ENCODE measurements at regions not wholly inside any gene's neighbourhood (a gene's known extent, or its start where the extent isn't known, plus 50 kb on each side); places are given as distances from the start of the nearest gene placed in this dataset.

DNA sequence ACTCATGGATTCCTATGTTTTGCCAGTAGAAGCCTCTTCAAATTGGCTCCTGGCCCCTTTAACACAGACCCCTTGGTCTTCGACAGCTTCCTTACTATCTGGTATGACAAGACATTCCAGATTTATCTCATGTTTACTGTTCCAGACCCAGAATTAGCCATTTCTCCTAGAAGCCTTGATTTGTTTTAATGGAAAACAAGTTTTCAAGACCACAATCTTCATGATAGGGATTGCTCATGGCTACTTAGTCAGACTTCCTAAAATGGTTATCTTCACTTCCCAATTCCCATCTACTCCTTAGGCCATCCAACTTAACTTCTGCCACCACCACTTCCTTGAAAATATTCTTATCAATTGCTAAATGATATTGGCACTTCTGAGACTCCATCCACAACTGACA is 63.2 kb downstream of the TTC32 start:
- TF ChIP-seq, protein P1, sequence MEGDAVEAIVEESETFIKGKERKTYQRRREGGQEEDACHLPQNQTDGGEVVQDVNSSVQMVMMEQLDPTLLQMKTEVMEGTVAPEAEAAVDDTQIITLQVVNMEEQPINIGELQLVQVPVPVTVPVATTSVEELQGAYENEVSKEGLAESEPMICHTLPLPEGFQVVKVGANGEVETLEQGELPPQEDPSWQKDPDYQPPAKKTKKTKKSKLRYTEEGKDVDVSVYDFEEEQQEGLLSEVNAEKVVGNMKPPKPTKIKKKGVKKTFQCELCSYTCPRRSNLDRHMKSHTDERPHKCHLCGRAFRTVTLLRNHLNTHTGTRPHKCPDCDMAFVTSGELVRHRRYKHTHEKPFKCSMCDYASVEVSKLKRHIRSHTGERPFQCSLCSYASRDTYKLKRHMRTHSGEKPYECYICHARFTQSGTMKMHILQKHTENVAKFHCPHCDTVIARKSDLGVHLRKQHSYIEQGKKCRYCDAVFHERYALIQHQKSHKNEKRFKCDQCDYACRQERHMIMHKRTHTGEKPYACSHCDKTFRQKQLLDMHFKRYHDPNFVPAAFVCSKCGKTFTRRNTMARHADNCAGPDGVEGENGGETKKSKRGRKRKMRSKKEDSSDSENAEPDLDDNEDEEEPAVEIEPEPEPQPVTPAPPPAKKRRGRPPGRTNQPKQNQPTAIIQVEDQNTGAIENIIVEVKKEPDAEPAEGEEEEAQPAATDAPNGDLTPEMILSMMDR (IDR thresholded peaks at IDR 0.05; ENCODE audit: extremely low read depth, missing control alignments) = no peak
- no peak for DNase-seq (ENCODE audit: low spot score)

DNA sequence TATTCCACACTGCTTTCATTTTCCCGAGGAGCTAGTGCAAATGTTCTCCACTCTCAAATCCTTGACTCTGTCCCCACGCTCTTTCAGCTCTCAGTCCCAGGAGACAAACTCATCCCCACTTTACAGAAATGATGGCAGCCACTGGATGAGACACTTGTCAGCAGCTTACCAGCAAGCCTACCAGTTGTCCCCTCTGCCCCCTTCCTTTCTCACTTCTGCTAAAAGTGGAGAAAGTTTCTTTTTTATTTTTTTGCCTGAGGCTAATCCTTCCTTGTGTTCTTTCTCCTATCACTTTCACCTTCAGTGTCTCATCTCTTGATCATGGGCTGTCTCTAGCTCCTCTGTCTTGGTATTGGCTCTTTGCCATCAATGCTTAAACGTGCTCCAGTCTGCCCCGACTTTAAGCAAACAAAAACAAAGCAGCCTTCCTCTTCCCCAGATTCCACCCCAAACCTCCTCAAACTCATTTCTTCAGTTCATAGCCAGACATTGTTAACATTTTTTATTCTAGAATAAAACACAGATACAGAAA is 64.5 kb downstream of the TTC32 start:
- TF ChIP-seq, protein P1 (IDR thresholded peaks at IDR 0.05; ENCODE audit: extremely low read depth, missing control alignments) = no peak
- DNase-seq (ENCODE audit: low spot score) = no peak

DNA sequence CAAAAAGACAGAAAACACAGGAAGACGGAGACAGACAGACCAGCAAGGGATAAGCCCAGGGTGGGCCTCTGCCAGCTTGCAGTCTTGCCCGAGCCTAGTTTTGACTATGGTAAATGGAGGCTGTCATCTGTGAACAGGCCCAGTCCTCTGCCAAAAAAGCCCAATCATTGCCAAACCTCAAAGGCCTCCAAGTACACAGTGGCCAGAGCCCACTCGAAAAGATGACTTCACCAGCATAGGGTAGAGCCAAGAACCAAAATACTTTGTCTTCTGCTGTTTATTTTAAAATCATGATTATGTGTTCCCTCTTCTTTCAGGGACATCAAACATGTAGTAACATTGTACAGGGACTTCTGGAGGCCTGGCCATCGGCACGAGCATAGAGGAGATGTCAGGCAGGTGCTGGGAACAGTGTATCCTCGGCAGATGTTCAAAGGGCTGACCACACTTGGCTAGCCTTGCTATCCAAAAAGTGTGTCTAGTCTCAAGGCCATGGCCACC is 66.0 kb downstream of the TTC32 start:
- TF ChIP-seq, protein P1 (IDR thresholded peaks at IDR 0.05; ENCODE audit: extremely low read depth, missing control alignments) = no peak
- no peak for DNase-seq (ENCODE audit: low spot score)

DNA sequence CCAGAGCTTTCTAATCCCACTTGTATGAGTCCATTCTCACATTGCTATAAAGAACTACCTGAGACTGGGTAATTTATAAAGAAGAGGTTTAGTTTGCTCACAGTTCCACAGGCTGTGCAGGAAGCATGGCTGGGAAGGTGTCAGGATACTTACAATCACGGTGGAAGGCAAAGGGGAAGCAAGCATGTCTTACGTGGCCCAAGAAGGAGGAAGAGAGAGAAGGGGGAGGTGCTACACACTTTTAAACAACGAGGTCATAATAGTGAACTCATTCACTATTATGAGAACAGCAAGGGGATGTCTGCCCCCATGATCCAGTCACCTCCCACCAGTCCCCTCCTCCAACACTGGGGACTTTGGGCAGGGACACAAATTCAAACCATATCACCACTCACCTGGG is 67.8 kb downstream of the TTC32 start:
- TF ChIP-seq, protein P1 (IDR thresholded peaks at IDR 0.05; ENCODE audit: extremely low read depth, missing control alignments) = no peak
- DNase-seq (ENCODE audit: low spot score) = no peak

DNA sequence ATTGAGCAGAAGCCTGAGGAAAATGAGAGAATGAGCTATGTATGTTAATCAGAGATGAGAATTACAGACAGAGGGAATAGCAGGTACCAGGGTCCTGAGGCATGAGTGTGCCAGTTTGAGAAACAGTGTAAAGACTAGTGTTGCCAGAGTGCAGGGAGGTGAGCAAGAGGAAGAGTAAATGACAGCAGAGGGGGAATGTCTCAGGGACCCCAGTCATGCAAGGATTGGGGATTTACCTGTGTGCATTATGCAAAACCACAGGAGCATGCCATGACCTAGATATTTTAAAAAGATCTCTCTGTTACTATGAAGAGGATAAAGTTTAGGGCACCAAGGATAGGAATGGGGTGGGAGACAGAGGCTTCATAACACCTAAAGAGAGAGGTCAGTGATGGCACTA is 72.1 kb downstream of the TTC32 start:
- TF ChIP-seq, protein P1 (IDR thresholded peaks at IDR 0.05; ENCODE audit: extremely low read depth, missing control alignments) = no peak
- no peak for DNase-seq (ENCODE audit: low spot score)

DNA sequence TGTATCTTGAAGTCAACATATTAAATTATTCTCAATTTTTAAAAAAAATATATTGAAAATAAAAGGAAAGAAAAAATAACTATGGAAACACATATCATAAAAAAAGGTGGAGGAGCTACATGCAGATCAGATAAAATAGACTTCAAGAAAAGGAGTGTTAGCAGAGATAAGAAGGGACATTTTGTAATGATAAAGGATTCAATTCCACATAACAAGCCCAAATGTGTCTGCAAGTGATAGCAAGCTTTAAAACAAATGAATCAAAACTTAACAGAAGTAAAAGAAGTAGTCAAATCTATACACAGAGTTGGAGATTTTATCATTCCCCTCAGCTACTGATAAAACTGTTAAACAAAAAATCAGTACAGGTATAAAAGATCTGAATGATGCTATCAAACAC is 74.9 kb downstream of the TTC32 start:
- no peak for DNase-seq (ENCODE audit: low spot score)
- TF ChIP-seq, protein P1 (IDR thresholded peaks at IDR 0.05; ENCODE audit: extremely low read depth, missing control alignments) = no peak

GRCh38 chr2:19823507-19823906 is 78.3 kb downstream of the TTC32 start:
- no peak for DNase-seq (ENCODE audit: low spot score)
- TF ChIP-seq, protein P1 (IDR thresholded peaks at IDR 0.05; ENCODE audit: extremely low read depth, missing control alignments) = no peak

Data from GM20000 (cell line).